ENCODE measurements at regions not wholly inside any gene's neighbourhood (a gene's known extent, or its start where the extent isn't known, plus 50 kb on each side); places are given as distances from the start of the nearest gene placed in this dataset.
"Not testable (repeated sequence)": the region's sequence is repeated elsewhere in the genome, so short reads cannot be mapped to it uniquely, and the experiment has no call there.

DNA sequence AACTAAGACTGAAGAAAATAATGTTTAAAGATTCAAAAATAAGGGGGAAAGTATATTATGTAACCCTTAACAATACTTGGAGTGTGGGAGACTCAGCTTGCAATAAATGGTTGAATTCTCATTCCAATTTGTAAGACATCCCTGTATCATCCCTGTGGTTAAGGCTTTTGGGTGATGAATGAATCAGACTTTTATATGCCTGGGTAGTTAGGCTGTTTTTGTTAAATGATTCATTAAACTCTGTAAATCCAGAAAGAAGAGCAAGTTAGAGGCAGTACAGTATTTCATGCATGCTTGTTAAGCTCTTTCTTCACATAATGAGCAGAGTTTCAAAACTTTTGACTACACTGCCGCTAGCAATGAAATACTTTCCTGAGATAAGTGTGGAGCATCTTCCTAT is 948.8 kb downstream of the SOCS6 start:
- Histone ChIP-seq H3K36me3 (no peaks in the 10 kb centered on the region), H3K4me1 (no peaks in the 10 kb centered on the region), H3K9me3 (no peaks in the 10 kb centered on the region), H3K27ac (no peak overlapping the region), H3K4me3 (no peak overlapping the region), H3K27me3 (no peaks in the 10 kb centered on the region)
- no peak for DNase-seq
- intact Hi-C loops (cut with DNase I; ENCODE audit: low total_unique reads), result no loop called here
- TF ChIP-seq, protein P1, sequence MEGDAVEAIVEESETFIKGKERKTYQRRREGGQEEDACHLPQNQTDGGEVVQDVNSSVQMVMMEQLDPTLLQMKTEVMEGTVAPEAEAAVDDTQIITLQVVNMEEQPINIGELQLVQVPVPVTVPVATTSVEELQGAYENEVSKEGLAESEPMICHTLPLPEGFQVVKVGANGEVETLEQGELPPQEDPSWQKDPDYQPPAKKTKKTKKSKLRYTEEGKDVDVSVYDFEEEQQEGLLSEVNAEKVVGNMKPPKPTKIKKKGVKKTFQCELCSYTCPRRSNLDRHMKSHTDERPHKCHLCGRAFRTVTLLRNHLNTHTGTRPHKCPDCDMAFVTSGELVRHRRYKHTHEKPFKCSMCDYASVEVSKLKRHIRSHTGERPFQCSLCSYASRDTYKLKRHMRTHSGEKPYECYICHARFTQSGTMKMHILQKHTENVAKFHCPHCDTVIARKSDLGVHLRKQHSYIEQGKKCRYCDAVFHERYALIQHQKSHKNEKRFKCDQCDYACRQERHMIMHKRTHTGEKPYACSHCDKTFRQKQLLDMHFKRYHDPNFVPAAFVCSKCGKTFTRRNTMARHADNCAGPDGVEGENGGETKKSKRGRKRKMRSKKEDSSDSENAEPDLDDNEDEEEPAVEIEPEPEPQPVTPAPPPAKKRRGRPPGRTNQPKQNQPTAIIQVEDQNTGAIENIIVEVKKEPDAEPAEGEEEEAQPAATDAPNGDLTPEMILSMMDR (IDR thresholded peaks at IDR 0.05), result no peak
- TF ChIP-seq POLR2A (IDR thresholded peaks at IDR 0.05), result no peak

DNA sequence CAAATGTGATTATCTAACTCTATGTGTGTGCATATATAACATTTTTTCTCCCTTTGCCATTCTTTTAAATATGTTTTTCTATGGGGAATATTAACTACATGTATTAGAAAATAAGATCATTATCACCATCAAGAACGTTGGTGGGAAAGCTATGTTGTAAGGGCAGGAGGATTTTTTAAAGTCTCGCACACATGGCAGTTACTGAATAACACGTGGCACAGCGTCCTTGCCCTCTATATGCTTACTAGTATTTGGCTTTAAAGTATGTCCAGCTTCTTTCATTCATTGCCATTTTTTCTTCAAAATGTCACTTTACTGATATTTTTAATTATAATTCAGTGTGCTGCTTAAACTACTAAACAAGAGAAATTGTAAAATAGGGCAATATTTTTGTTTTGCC is 944.3 kb downstream of the SOCS6 start:
- no peaks in the 10 kb centered on the region for H3K9me3 ChIP-seq
- no peaks in the 10 kb centered on the region for H3K27me3 ChIP-seq
- H3K27ac ChIP-seq, result no peak overlapping the region
- TF ChIP-seq, protein P1 (IDR thresholded peaks at IDR 0.05), result no peak
- no peak for TF ChIP-seq POLR2A (IDR thresholded peaks at IDR 0.05)
- no peaks in the 10 kb centered on the region for H3K36me3 ChIP-seq
- intact Hi-C loops (cut with DNase I; ENCODE audit: low total_unique reads), result no loop called here
- DNase-seq, result no peak
- no peaks in the 10 kb centered on the region for H3K4me1 ChIP-seq
- H3K4me3 ChIP-seq, result no peak overlapping the region

DNA sequence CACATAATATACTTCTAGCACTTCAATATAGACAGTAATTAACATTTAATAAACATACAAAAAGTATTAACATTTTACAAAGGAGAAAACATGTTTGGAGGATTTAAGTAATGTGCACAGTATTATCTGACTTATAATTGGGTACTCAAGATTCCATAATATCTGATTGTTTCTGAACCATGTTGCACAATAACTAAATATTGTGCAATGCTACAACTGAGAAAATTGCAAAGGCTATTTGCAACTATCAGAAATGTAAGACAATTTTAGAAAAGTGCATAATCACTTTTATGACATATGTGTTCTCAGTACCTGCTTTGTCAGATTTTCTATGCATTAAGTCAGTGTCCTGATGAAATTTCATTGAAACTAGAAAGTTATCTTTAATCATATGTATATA is 934.6 kb downstream of the SOCS6 start:
- Histone ChIP-seq H3K9me3 (no peaks in the 10 kb centered on the region), H3K27me3 (no peaks in the 10 kb centered on the region), H3K27ac (no peak overlapping the region), H3K4me1 (no peaks in the 10 kb centered on the region), H3K4me3 (no peak overlapping the region), H3K36me3 (no peaks in the 10 kb centered on the region)
- intact Hi-C loops (cut with DNase I; ENCODE audit: low total_unique reads), result no loop called here
- no peak for DNase-seq
- no peak for TF ChIP-seq POLR2A (IDR thresholded peaks at IDR 0.05)
- TF ChIP-seq, protein P1 (IDR thresholded peaks at IDR 0.05), result no peak

DNA sequence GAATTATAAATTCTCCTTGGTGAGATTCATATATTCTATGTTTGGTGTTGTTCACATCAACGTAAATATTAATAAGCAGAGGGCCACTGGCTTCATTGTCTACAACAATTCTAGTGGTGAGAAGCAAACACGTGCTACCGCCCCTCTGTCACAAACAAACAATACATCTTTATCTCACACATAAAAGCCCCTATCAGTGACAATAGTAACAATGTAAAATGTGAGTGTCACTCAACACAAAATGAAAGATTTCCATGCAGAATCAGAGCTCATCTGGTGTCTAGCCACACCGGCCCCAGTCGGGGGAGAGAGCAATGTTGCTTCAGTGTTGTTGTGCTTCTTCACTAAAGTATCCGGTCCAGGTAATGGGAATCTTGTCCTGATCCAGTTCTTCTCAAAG is 932.6 kb downstream of the SOCS6 start:
- Histone ChIP-seq H3K27me3 (no peaks in the 10 kb centered on the region), H3K36me3 (no peaks in the 10 kb centered on the region), H3K27ac (no peak overlapping the region), H3K4me1 (no peaks in the 10 kb centered on the region), H3K4me3 (no peak overlapping the region), H3K9me3 (no peaks in the 10 kb centered on the region)
- TF ChIP-seq, protein P1 (IDR thresholded peaks at IDR 0.05), result no peak
- TF ChIP-seq POLR2A (IDR thresholded peaks at IDR 0.05), result no peak
- intact Hi-C loops (cut with DNase I; ENCODE audit: low total_unique reads), result no loop called here
- DNase-seq, result no peak

DNA sequence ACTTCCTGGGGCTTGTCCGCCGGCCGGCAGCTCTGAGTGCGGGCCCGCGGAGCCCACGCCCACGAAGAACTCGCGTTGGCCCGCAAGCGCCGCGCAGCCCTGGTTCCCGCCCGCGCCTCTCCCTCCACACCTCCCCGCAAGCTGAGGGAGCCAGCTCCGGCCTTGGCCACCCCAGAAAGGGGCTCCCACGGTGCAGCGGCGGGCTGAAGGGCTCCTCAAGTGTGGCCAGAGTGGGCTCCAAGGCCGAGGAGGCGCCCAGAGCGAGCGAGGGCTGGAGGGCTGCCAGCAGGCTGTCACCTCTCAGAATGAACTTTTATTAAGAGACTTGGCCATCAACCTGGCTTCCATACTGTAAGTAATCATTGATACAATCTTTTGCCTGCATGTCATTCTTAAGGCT is 923.9 kb downstream of the SOCS6 start:
- H3K27ac ChIP-seq; H3K4me3 ChIP-seq; H3K27me3 ChIP-seq; H3K36me3 ChIP-seq; H3K4me1 ChIP-seq; DNase-seq; intact Hi-C loops (cut with DNase I; ENCODE audit: low total_unique reads); H3K9me3 ChIP-seq: not testable (repeated sequence)

DNA sequence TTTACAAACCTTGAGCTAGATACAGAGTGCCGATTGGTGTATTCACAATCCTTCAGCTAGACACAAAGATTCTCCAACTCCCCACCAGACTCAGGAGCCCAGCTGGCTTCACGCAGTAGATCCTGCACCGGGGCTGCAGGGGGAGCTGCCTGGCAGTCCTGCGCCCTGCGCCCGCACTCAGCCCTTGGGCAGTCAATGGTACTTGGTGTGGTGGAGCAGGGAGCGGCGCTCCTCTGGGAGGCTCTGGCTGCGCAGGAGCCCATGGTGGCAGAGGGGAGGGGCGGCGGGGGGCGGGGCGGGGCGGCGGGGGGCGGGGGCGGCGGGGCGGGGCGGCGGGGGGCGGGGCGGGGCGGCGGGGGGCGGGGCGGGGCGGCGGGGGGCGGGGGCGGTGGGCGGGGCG is 923.4 kb downstream of the SOCS6 start:
- H3K9me3 ChIP-seq, result no peaks in the 10 kb centered on the region
- no peak for TF ChIP-seq POLR2A (IDR thresholded peaks at IDR 0.05)
- TF ChIP-seq, protein P1 (IDR thresholded peaks at IDR 0.05), result no peak
- no peaks in the 10 kb centered on the region for H3K27me3 ChIP-seq
- no peaks in the 10 kb centered on the region for H3K4me1 ChIP-seq
- H3K4me3 ChIP-seq, result no peak overlapping the region
- no peaks in the 10 kb centered on the region for H3K36me3 ChIP-seq
- no peak overlapping the region for H3K27ac ChIP-seq
- DNase-seq, result no peak
- intact Hi-C loops (cut with DNase I; ENCODE audit: low total_unique reads), result no loop called here

Data from uterus (tissue), 3 donors.